A549 (cell line): ENCODE measurements at regions not wholly inside any gene's neighbourhood (a gene's known extent, or its start where the extent isn't known, plus 50 kb on each side); places are given as distances from the start of the nearest gene placed in this dataset.

Source experiments
- CTCF ChIP-seq: fragments of >200 bp; sonication (Bioruptor Twin); formaldehyde crosslinking; IDR thresholded peaks from 3 replicates; pipeline ENCODE4 v1.5.1; 2016
- GATA3 ChIP-seq: IDR thresholded peaks from 2 replicates; pipeline ENCODE4 v1.6.1; 2012; ENCODE audit warnings: borderline replicate concordance
- TF ChIP-seq, protein P1 (sequence below): fragments of 450-650 bp; IDR thresholded peaks from 2 replicates; pipeline ENCODE4 v1.6.1; 2014; ENCODE audit warnings: antibody characterized with exemption
- TF ChIP-seq, protein P2 (sequence below): fragments of 200-600 bp; sonication (generic); IDR thresholded peaks from 2 replicates; pipeline ENCODE4 v1.6.1; 2016; ENCODE audit warnings: antibody characterized with exemption, mild to moderate bottlenecking, moderate library complexity

DNA sequence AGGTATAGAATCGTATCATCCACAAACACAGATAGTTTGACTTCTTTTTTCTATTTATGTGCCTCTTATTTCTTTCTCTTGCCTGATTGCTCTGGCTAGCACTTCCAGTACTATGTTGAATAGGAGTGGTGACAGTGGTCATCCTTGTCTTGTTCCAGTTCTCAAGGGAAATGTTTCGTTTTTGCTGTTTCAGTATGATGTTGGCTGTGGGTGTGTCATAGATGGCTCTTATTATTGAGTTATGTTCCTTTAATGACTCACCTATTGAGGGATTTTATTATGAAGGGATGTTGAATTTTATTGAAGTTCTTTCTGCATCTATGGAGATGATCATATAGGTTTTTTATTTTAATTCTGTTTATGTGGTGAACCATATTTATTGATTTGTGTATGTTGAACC is 70.3 kb downstream of the ENC1 start:
- TF ChIP-seq, protein P1, sequence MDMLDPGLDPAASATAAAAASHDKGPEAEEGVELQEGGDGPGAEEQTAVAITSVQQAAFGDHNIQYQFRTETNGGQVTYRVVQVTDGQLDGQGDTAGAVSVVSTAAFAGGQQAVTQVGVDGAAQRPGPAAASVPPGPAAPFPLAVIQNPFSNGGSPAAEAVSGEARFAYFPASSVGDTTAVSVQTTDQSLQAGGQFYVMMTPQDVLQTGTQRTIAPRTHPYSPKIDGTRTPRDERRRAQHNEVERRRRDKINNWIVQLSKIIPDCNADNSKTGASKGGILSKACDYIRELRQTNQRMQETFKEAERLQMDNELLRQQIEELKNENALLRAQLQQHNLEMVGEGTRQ, result no peak
- TF ChIP-seq CTCF (no peak), GATA3 (no peak)
- TF ChIP-seq, protein P2, sequence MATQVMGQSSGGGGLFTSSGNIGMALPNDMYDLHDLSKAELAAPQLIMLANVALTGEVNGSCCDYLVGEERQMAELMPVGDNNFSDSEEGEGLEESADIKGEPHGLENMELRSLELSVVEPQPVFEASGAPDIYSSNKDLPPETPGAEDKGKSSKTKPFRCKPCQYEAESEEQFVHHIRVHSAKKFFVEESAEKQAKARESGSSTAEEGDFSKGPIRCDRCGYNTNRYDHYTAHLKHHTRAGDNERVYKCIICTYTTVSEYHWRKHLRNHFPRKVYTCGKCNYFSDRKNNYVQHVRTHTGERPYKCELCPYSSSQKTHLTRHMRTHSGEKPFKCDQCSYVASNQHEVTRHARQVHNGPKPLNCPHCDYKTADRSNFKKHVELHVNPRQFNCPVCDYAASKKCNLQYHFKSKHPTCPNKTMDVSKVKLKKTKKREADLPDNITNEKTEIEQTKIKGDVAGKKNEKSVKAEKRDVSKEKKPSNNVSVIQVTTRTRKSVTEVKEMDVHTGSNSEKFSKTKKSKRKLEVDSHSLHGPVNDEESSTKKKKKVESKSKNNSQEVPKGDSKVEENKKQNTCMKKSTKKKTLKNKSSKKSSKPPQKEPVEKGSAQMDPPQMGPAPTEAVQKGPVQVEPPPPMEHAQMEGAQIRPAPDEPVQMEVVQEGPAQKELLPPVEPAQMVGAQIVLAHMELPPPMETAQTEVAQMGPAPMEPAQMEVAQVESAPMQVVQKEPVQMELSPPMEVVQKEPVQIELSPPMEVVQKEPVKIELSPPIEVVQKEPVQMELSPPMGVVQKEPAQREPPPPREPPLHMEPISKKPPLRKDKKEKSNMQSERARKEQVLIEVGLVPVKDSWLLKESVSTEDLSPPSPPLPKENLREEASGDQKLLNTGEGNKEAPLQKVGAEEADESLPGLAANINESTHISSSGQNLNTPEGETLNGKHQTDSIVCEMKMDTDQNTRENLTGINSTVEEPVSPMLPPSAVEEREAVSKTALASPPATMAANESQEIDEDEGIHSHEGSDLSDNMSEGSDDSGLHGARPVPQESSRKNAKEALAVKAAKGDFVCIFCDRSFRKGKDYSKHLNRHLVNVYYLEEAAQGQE, result no peak
